IMR-90 (cell line): ENCODE measurements at regions not wholly inside any gene's neighbourhood (a gene's known extent, or its start where the extent isn't known, plus 50 kb on each side); places are given as distances from the start of the nearest gene placed in this dataset.

Experiments
- ATAC-seq: fragments of 200-7000 bp; cut with Tn5 transposase; 2 replicates; pipeline ENCODE4 v1.9.1; 2020; ENCODE audit warnings: low read depth, mild to moderate bottlenecking, moderate library complexity
- BruUV-seq: library from RNA; stranded (reverse); fragments of 400-500 nt; replicated peaks from 2 replicates; lab custom pipeline; 2021; lab: Mats Ljungman, UMichigan
- CTCF ChIA-PET: fragments of 300-600 bp; formaldehyde crosslinking; extraction: SDS; loops from one replicate; lab custom pipeline; 2021; ENCODE audit warnings: antibody characterized with exemption; lab: Yijun Ruan, JAX
- POLR2A ChIA-PET: fragments of 300-600 bp; sonication (Branson Sonifier 250); formaldehyde crosslinking; loops from one replicate; lab custom pipeline; 2022; ENCODE audit warnings: antibody characterized with exemption; ENCODE audit not compliant: unreplicated experiment; lab: Charles Lee
- DNase-seq: peaks from one replicate; pipeline ENCODE4 v3.0.0; 2013
- H2AFZ ChIP-seq: replicated peaks from 2 replicates; pipeline ENCODE3; 2013; ENCODE audit warnings: low read length, mild to moderate bottlenecking; ENCODE audit not compliant: poor library complexity
- H2AK5ac ChIP-seq: 2 replicates; pipeline ENCODE4 v1.6.1; 2013; ENCODE audit warnings: low read depth, low read length, inconsistent platforms
- H2AK9ac ChIP-seq: replicated peaks from 2 replicates; pipeline ENCODE3; 2013; ENCODE audit warnings: mild to moderate bottlenecking, low read depth, low read length, moderate library complexity; ENCODE audit not compliant: poor library complexity
- H2BK120ac ChIP-seq: 2 replicates; pipeline ENCODE4 v1.6.1; 2013; ENCODE audit warnings: low read depth, low read length, inconsistent platforms
- H2BK15ac ChIP-seq: 3 replicates; pipeline ENCODE4 v1.6.1; 2013; ENCODE audit warnings: low read depth, low read length, inconsistent platforms
- H2BK20ac ChIP-seq: 2 replicates; pipeline ENCODE4 v1.6.1; 2013; ENCODE audit warnings: low read depth, mild to moderate bottlenecking, inconsistent platforms, low read length, moderate library complexity
- H2BK5ac ChIP-seq: 2 replicates; pipeline ENCODE4 v1.6.1; 2013; ENCODE audit warnings: mild to moderate bottlenecking, low read depth, low read length, inconsistent platforms; ENCODE audit not compliant: poor library complexity, severe bottlenecking
- H3K14ac ChIP-seq: replicated peaks from 2 replicates; pipeline ENCODE4 v1.6.1; 2013; ENCODE audit warnings: low read depth, low read length, inconsistent platforms
- H3K18ac ChIP-seq: 2 replicates; pipeline ENCODE4 v1.6.1; 2013; ENCODE audit warnings: low read depth, low read length, control low read depth
- H3K23ac ChIP-seq: 2 replicates; pipeline ENCODE4 v1.6.1; 2013; ENCODE audit warnings: low read depth, low read length, inconsistent platforms
- H3K27ac ChIP-seq: 2 replicates; pipeline ENCODE4 v1.5.1; 2013; ENCODE audit warnings: mild to moderate bottlenecking, control low read depth, low read length; ENCODE audit not compliant: insufficient read depth
- H3K27me3 ChIP-seq: 2 replicates; pipeline ENCODE4 v1.6.1; 2013; ENCODE audit warnings: low read length; ENCODE audit not compliant: control insufficient read depth, insufficient read depth
- H3K36me3 ChIP-seq: 2 replicates; pipeline ENCODE4 v1.6.1; 2013; ENCODE audit warnings: low read length, mixed read lengths; ENCODE audit not compliant: control insufficient read depth, insufficient read depth
- H3K4ac ChIP-seq: 2 replicates; pipeline ENCODE4 v1.6.1; 2013; ENCODE audit warnings: low read depth, low read length, inconsistent platforms
- H3K4me1 ChIP-seq: 2 replicates; pipeline ENCODE4 v1.6.1; 2013; ENCODE audit warnings: low read length, mixed read lengths; ENCODE audit not compliant: control insufficient read depth, insufficient read depth
- H3K4me2 ChIP-seq: 2 replicates; pipeline ENCODE4 v1.6.1; 2013; ENCODE audit warnings: low read depth, mild to moderate bottlenecking, control low read depth, low read length, moderate library complexity
- H3K4me3 ChIP-seq: 2 replicates; pipeline ENCODE4 v1.5.1; 2013; ENCODE audit warnings: low read depth, mild to moderate bottlenecking, control low read depth, low read length, moderate library complexity; ENCODE audit not compliant: insufficient read depth
- H3K56ac ChIP-seq: 2 replicates; pipeline ENCODE4 v1.6.1; 2013; ENCODE audit warnings: low read length, inconsistent platforms; ENCODE audit not compliant: insufficient read depth; ENCODE audit errors: extremely low read depth
- H3K79me1 ChIP-seq, 2 experiments: 2 replicates each; pipeline ENCODE4 v1.6.1; 2013; ENCODE audit warnings: low read length in 2 of 2, inconsistent platforms in 1 of 2, low read depth in 1 of 2
- H3K9ac ChIP-seq: 2 replicates; pipeline ENCODE4 v1.6.1; 2013; ENCODE audit warnings: low read depth, low read length, control low read depth
- H3K9me1 ChIP-seq: 2 replicates; pipeline ENCODE4 v1.6.1; 2013; ENCODE audit warnings: low read length, inconsistent platforms; ENCODE audit not compliant: insufficient read depth
- H3K9me3 ChIP-seq: 2 replicates; pipeline ENCODE4 v1.6.1; 2013; ENCODE audit warnings: low read length; ENCODE audit not compliant: control insufficient read depth, insufficient read depth
- H4K20me1 ChIP-seq: 2 replicates; pipeline ENCODE4 v1.6.1; 2013; ENCODE audit warnings: low read length, inconsistent platforms; ENCODE audit not compliant: insufficient read depth
- H4K5ac ChIP-seq: 2 replicates; pipeline ENCODE4 v1.6.1; 2013; ENCODE audit warnings: mild to moderate bottlenecking, low read depth, low read length, control low read depth
- H4K8ac ChIP-seq, 2 experiments: 2 replicates each; pipeline ENCODE4 v1.6.1; 2013; ENCODE audit warnings: low read depth in 2 of 2, low read length in 2 of 2, control low read depth in 1 of 2, inconsistent platforms in 1 of 2
- H4K91ac ChIP-seq: 2 replicates; pipeline ENCODE4 v1.6.1; 2013; ENCODE audit warnings: low read depth, low read length, inconsistent platforms; ENCODE audit not compliant: insufficient read depth
- CHD1 ChIP-seq: IDR thresholded peaks from 2 replicates; pipeline ENCODE4 v1.6.1; 2012; ENCODE audit warnings: low read depth, low read length, improper control_type of control experiment
- RCOR1 ChIP-seq: IDR thresholded peaks from 2 replicates; pipeline ENCODE4 v1.6.1; 2012; ENCODE audit warnings: mild to moderate bottlenecking, low read length, improper control_type of control experiment; ENCODE audit not compliant: insufficient replicate concordance
- SMC3 ChIP-seq: fragments of 150-350 bp; IDR thresholded peaks from 2 replicates; pipeline ENCODE4 v1.6.1; 2016; ENCODE audit warnings: low read depth, mild to moderate bottlenecking, antibody characterized with exemption, low read length, moderate library complexity
- WGBS, 2 experiments: methylation state at CpG; one replicate each; pipeline versions ENCODE4 v1.1.5 to v1.1.7; 2013; ENCODE audit warnings: missing lambda C conversion rate in 2 of 2; ENCODE audit not compliant: insufficient read length in 1 of 2; ENCODE audit errors: extremely low coverage in 2 of 2; 5-methylcytosine and 5-hydroxymethylcytosine counted together
- dilution Hi-C: fragments of 300-500 bp; cut with HindIII; formaldehyde crosslinking; loops from one replicate; pipeline ENCODE4 v1.14.3; 2018; ENCODE audit warnings: low sequenced_read_pairs; ENCODE audit not compliant: unreplicated experiment
- in situ Hi-C: fragments of 300-500 bp; cut with MboI; formaldehyde crosslinking; loops from 3 replicates; pipeline ENCODE4 v1.14.3; 2019; ENCODE audit warnings: low sequenced_read_pairs, inconsistent platforms, mixed read lengths
- intact Hi-C: fragments of 100-400 bp; cut with micrococcal nuclease; formaldehyde crosslinking; loops from 2 replicates; pipeline ENCODE4 v1.10.0; 2022

- no CpG with 5 or more reads among the region's 2 CpGs for WGBS, 2 experiments
- H2AK5ac ChIP-seq = no peak overlapping the region
- H3K36me3 ChIP-seq = no peaks in the 10 kb centered on the region
- POLR2A ChIA-PET = no interaction called here
- no peak overlapping the region for H3K4me3 ChIP-seq
- intact Hi-C loops = no loop called here
- H2AFZ ChIP-seq = no peak overlapping the region
- H3K14ac ChIP-seq = no peak overlapping the region
- no peak overlapping the region for H4K91ac ChIP-seq
- H3K18ac ChIP-seq = no peak overlapping the region
- H3K23ac ChIP-seq = no peak overlapping the region
- H2BK120ac ChIP-seq = no peak overlapping the region
- H3K4ac ChIP-seq = no peak overlapping the region
- no peak overlapping the region for H2BK15ac ChIP-seq
- no peaks in the 10 kb centered on the region for H3K4me1 ChIP-seq
- H4K8ac ChIP-seq = no peak overlapping the region
- ATAC-seq (no peak), DNase-seq (no peak)
- dilution Hi-C loops = no loop called here
- H2BK5ac ChIP-seq = no peak overlapping the region
- H3K79me1 ChIP-seq = no peaks in the 10 kb centered on the region
- no TSS peak for BruUV-seq
- in situ Hi-C loops = no loop called here
- H3K27me3 ChIP-seq = no peaks in the 10 kb centered on the region
- H4K20me1 ChIP-seq = no peaks in the 10 kb centered on the region
- CTCF ChIA-PET = interaction anchor here (1.4 kb wide), 1 partner anchor 20 kb away, joined by 4 read pairs; no protein-coding TSS in a partner anchor
- H2BK20ac ChIP-seq = no peak overlapping the region
- H2AK9ac ChIP-seq = no peak overlapping the region
- H3K9ac ChIP-seq = no peak overlapping the region
- H4K5ac ChIP-seq = no peak overlapping the region
- no peak overlapping the region for H3K27ac ChIP-seq
- no peak overlapping the region for H3K4me2 ChIP-seq
- H3K9me3 ChIP-seq = peaks cover 6% of the 10 kb centered on the region
- TF ChIP-seq CHD1 (no peak), RCOR1 (no peak), SMC3 (no peak)
- no peaks in the 10 kb centered on the region for H3K9me1 ChIP-seq
- H3K56ac ChIP-seq = no peak overlapping the region
These were observed 472.4 kb upstream of the ID2 start for GRCh38 chr2:8209494-8209893.
